HG02943 (cell line): ENCODE measurements at regions not wholly inside any gene's neighbourhood (a gene's known extent, or its start where the extent isn't known, plus 50 kb on each side); places are given as distances from the start of the nearest gene placed in this dataset.
"Not testable (repeated sequence)": the region's sequence is repeated elsewhere in the genome, so short reads cannot be mapped to it uniquely, and the experiment has no call there.

ENCODE experiments used
- ATAC-seq: cut with Tn5 transposase; IDR thresholded peaks from one replicate; pipeline ENCODE4 v1.9.1; 2021; ENCODE audit warnings: mild to moderate bottlenecking, low read depth, moderate library complexity; ENCODE audit not compliant: unreplicated experiment

DNA sequence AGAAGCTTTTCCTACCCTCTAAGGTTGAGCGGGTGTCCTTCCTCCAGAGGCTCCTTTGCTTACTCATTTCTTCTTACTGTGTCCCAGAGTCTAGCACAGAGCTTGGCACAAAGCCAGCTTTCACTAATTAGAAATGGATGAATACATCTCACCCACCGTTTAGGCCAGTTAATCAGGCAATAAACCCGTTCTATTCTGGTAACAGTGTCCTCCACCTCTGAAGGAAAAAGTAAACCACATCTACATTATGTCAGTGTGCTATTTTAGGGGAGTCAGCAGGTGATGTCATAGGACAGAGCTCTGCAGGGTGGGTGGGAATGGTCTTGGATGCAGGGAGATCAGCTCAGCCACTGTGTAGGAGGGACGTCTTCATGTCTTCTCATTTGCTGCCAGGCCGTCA, 109.2 kb downstream of the OSTF1 start:
- no peak for ATAC-seq

DNA sequence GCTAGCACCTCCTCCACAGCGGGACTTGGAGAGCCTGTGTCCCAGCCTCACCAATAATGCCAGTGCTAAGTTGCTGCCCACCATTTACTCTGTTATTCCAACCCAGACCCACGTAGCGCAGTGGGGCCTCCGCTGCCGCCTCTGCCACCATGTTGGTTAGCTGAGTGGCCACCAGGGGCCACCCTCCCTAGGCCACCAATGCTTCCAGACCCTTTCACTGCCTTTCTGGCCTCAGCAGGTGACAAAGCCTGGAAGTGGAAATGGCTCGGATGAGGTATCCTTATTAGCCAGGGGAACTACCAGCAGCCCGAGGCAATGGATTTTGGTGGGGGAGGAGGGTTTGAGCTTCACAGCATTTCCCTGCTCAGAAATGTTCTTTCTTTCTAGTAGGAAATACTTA, 110.1 kb downstream of the OSTF1 start:
- no peak for ATAC-seq

DNA sequence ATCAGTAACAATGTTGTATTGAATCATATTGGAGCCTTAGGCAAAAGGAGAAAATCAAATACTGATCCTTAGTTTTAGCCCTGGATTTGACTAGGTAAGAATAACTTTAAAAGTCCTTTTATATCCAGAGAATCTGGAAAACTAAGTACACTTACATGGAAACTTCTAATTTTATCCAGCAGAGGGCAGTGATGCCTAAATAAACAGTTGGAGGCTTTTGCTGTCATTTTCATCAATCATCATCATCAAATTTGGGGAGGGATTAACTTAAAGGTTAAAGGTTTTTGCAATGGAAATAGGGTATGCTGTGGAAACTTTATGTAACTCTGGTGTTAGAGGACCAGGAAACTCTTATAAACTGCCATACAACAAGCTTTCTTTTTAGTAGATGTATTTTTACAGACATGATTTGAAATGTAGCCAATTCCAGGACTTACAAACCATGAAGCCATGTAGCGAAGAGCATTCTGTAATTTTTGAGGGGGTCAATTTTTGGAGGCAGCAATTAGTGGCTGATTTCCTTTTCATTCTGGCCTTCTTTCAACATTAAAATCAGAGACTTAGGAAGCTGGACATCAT, 112.7 kb downstream of the OSTF1 start:
- ATAC-seq, result no peak

DNA sequence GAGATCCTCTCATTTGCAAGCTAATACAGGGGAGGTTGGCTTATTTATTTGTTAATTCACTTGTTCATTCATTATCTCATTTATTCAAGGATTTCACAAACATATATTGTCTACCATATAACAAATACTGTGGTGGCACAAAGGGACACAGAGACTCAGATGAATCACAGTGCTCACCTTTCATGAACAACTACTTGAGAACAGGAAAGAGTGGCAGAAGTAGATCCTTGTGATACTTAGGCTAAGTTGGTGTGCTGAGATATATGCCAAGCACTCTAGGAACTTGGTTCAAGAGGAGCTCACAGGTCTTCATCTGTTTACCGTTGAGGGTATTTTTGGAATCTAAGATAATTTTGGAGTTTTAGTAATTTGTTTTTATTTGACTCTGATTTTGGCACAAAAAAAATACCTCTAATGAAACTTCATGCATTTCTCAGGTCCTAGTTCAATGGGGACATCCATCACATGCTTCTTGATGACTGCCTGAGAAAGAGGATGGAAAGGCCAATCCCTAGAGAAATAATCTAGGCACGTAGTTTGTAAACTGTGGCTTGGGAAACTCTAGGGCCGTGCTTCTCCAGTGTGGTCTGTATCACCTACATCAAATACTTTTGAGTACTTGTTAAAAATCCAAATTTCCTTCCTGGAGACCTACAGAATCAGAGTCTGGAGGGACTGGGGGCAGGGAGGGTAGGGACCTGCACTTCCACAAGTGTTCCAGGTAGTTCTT, 113.3 kb downstream of the OSTF1 start:
- no peak for ATAC-seq

DNA sequence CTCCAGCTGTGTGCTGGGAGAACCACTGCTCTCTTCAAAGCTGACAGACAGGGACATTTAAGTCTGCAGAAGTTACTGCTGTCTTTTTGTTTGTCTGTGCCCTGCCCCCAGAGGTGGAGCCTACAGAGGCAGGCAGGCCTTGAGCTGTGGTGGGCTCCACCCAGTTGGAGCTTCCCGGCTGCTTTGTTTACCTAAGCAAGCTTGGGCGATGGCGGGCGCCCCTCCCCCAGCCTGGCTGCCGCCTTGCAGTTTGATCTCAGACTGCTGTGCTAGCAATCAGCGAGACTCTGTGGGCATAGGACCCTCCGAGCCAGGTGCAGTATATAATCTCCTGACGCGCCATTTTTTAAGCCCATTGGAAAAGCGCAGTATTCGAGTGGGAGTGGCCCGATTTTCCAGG, 119.7 kb downstream of the OSTF1 start:
- ATAC-seq, result not testable (repeated sequence)

DNA sequence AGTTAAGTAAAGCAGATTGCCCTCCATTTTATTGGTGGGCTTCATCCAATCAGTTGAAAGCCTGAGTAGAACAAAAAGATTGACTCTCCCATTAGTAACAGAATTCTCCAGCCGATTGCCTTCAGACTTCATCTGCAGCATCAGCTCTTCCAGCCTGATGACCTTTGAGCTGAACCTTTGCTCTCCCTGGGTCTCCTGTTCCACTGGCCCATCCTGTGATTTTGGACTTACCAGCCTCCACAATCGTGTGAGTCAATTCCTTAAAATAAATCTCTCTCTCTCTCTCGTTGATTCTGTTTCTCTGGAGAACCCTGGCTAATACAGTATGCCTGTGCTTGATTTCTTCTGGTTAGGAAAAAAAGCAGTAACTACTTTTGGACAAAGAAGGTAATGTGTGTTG, 121.9 kb downstream of the OSTF1 start:
- ATAC-seq, result no peak

DNA sequence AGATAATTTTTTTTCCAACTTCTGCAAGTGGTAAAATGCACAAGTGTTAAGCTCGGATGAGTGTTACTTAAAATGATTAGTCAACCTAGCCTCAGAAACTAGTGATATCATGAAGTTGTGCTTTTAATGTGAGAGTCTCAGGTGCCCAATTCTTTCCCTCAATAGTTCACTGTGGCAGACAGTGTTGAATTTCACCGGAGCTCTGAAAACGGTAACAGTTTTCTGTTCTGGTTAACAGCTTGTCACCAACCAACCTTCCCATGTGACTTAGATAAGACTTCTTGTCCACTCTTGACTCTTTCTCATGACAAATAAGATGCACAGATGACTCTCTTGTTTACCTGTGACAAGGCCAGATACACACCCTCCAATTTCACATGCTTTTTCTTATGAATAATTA, 125.5 kb downstream of the OSTF1 start:
- ATAC-seq, result no peak

DNA sequence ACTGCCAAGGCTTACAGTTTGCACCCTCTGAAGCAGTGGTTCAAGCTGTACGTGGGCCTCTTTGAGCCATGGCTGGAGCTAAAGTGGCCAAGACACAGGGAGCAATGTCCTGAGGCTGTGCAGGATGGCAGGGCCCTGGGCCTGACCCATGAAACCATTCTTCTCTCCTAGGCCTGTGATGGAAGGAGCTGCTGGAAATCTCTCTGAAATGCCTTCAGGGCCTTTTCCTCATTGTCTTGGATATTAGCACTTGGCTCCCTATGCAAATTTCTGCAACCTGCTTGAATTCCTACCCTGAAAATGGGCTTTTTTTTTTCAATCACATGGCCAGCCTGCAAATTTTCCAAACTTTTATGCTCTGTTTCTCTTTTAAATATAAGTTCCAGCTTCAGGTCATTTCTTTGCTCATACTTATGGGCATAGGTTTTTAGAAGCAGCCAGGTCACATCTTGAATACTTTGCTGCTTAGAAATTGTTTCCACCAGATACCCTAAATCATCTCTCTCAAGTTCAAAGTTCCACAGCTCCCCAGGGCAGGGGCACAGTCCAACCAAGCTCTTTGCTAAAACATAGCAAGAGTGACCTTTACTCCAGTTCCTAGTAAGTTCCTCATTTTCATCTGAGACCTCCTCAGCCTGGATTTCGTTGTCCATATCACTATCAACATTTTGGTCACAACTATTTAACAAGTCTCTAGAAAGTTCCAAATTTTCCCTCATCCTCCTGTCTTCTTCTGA, 138.3 kb downstream of the OSTF1 start:
- no peak for ATAC-seq

DNA sequence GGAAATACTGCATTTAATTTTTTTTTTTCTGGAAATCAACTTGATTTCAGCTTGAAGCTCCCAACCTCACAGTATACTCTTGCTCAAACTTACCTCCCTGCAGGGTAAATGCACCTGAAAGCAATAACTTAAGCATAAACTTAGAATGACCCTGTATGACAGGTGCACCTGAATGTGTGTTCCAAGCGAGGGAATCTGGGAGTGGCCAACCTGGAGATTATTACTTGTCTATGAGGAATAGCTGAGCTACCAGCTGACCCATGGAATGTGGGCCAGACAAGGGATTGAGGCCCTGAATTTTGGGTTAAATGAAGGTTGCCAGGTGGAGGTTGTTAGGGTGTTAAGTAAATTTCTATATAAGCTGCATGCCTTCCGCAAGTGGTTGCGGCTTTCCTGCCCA, 140.6 kb downstream of the OSTF1 start:
- ATAC-seq, result no peak

DNA sequence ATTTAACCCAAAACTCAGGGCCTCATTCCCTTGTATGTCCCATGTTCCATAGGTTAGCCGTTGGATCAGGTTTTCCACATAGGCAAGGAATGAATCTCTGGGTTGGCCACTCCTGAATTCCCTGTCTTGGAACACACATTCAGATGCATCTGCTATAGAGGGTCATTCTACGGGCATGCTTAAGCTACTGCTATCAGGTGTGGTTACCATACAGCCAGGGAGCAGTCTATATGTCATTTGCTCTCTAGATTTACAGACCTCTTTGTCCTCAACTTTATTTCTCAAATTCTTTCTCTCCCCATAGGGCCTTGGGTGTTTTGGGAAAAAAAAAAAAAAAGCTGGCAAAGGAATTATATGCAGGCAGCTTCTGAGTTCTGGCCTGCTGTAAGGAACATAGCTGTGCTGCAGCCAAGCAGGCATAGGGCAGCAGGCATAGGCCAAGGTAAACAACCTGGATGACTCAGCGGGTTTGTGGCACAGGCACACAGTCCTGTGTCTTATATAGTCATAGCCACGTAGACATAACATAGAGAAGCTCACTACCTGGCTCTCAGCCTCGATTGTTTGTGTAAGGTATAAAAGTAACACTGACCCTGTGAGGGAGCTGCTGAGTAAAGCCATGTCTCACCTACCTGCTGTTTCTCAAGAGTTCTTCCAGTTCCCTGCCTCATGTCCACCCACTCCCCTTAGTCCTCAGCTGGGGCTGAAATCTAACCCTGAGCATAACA, 141.5 kb downstream of the OSTF1 start:
- ATAC-seq, result no peak

DNA sequence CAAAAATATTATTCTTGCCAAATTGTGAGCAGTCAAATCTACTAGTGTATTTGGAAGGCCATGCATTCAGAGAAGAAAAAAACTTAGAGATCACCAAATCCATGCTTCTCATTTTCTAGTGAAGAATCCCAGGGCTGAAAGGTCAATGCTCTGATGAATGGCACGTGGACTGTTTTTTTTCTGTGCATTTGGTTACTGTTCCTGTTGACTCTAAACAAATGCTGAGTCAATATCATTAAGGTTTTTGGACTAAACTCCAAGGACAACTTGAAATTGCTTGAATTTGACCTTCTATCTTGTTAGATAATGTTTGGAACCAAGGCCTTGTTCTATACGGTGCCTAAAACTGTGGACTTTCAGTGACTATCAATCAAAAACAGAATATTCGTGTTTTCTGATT, 142.2 kb downstream of the OSTF1 start:
- no peak for ATAC-seq

DNA sequence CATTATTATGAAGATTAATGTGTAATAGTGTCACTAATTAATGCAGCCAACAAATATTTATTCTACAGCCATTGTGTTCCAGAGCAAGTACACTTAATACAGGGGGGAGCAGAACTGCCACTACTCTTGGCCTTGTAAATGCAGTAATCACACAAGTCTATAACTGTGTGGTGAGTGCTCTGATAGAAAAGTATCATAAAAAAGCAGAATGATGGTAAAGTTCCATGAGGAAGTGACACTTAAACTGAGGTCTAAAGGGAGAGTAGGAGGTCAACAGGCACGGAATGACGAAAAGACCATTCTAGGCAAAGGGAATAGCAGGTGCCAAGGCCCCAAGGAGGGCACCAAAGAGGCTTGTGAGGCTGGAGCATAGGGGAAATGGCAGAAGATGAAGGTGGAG, 142.9 kb downstream of the OSTF1 start:
- no peak for ATAC-seq

DNA sequence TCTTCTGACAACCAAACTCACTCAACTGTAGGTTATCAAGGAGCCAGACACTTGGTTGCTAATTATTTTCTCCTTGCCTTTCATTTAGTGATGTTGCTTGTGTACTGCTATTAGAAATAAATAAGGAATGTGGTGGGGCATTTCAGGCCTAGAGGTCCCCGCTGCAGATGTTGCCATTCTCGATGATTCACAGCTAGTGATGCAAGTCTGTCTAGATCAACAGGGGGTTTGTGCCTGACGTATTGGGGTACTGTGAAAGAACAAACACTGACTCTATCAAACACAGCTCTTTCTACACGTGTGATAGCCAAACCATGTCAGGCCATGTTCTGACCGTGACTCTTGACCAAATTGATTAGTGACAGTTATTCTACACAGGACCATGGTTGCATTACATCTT, 144.7 kb downstream of the OSTF1 start:
- no peak for ATAC-seq

DNA sequence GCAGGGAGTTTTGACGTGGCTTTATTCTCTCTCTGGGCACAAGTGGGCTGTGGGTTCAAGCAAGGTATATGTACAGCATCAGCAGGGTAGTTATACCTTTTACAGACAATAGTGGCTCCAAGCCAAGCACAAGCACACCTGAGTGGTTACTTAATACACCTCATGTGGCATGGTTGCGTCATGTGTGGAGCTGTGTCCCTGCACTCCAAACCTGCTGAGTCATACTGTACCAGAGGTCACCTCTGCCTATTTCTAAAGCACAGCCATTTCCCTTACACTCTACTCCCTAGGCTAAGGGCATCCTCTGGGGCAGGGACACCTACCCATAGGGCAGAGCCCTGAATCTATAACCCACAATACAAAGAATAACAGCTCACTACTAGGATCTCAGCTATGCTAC, 147.3 kb downstream of the OSTF1 start:
- no peak for ATAC-seq

DNA sequence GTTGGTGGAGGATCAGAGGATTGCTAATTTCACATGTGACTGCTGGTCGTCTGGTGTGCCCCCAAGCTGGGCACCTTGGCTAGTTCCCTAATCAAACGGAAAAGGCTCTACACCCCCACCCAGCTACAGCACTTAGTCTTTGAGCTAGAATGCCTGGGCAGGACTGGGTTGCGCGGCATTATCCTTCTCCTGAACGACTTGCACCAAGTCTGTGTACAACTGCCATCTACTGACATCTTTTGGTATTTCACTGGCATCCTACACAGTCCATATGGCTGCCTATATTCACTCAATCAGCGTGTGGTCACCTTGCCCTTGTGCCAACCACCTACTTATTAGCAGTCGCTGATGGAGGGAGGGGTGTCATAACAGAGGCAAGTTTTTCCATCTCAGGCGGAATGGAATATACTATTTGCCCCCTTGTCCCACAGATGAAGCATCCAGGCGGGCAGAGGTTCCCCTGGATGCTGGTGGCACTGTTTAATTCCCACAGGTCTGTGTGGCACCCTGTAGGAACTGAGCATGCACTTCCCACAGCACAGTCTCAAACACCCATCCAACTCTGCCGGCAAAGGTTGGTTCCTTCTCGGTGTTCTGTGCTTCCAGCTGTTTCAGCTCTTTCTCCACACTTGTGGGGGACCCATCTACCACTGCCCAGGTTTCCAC, 150.1 kb downstream of the OSTF1 start:
- ATAC-seq, result peak; percentile 84

DNA sequence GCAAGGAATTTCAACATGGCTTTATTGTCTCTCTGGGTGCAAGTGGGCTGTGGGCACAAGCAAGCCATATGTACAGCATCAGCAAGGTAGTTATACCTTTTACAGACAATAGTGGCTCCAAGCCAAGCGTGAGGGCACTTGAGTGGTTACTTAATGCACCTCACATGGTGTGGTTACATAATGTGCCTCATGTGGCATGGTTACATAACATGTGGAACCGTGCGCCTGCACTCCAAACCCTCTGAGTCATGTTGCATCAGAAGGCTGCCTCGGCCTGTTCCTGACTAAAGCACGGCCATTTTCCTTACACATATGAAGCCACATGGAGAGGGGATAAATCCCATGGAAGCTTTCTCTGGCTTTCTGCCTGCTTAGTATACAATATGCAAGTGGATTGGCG, 150.9 kb downstream of the OSTF1 start:
- no peak for ATAC-seq

DNA sequence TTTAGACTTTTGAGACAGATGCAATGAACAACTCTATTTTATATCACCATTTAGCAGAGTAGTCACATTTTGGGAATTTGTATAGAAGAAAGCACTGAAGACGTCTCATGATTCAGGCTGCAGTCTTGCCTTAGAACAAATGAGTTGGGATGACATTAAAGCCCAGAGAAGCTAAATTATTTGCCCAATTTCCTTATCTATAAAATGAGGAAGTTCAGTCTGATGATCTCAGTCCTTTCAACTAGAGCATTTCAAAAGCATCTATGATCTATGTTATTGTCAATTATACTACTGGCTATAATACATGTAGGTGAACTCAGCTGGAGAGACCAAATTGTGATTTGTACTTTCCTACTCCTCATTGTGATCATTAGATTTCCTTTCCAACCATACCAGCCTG, 154.1 kb downstream of the OSTF1 start:
- ATAC-seq, result no peak

DNA sequence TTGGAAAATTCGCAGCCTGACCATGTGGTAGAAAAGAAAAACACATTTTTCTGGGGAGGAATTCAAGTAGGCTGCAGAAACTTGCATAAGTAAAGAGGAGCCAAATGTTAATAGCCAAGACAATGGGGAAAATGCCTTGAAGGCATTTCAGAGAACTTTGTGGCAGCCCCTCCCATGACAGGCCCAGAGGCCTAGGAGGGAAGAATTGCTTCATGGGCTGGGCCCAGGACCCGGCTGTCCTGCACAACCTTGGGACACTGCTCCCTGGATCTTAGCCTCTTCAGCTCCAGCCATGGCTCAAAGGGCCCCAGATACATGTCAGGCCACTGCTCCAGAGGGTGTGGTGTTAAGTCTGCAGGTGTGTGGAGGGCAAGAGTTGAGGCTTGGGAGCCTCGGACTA, 158.6 kb downstream of the OSTF1 start:
- no peak for ATAC-seq

DNA sequence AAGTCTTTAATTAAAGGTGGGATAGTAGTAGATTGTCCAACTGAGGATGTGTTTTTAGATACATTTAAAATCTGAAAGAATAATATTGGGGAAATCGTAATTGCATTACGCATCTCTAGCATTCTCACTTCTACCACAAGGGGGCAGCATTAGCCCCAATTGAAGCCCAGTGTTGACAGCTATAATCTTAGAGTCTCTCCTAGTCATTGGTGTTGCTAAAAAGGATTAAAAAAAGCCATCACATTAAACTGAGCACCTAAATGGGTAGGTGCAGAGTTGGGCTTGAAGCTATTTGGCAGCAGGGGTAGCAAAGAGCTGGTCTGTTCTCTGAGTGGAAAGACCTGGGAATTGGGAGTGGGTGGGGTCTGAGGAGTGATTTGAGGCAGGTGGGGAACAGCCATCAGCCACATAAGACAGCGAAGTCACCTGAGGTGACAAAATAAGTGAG, 177.2 kb downstream of the OSTF1 start:
- ATAC-seq, result peak; percentile 71

DNA sequence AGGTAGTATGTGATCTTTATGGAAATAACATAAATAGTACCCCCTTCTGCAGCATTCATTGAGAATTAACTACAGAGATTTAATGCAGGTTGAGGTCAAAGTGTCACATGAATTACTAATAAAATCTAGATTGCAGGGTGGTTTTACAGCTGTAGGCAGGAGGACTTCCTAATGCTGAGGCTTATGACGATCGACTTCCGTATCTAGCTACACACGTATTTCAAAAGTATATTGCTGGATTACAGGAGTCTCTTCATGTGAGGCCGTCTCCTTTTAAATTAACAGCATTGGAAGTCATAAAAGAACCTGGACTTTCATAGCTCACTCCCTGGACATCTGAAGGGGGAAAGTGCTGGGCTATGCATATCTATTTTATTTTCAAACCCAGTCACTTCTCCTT, 180.9 kb downstream of the OSTF1 start:
- ATAC-seq, result no peak

DNA sequence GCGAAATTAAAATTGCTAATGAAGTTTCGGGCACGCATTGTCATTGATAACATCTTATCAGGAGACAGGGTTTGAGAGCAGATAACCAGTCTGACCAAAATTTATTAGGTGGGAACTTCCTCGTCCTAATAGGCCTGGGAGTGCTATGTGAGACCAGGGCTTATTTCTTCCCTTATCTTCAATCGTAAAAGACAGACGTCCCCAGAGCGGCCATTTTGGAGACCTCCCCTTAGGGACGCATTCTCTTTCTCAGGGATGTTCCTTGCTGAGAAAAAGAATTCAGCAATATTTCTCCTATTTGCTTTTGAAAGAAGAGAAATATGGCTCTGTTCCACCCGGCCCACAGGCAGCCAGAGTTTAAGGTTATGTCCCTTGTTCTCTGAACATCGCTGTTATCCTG, 184.7 kb downstream of the OSTF1 start:
- ATAC-seq, result not testable (repeated sequence)
